ENCODE measurements at regions not wholly inside any gene's neighbourhood (a gene's known extent, or its start where the extent isn't known, plus 50 kb on each side); places are given as distances from the start of the nearest gene placed in this dataset.

GRCh38 chr2:154934213-154934612 lies 235.7 kb downstream of the KCNJ3 start:
- H3K4me3 Mint-ChIP-seq (ENCODE audit: unreplicated experiment) = no peak overlapping the region
- H3K4me1 Mint-ChIP-seq (ENCODE audit: low read depth, unreplicated experiment) = no peaks in the 10 kb centered on the region
- TF ChIP-seq CTCF (IDR thresholded peaks at IDR 0.05; ENCODE audit: partially characterized antibody, unreplicated experiment) = no peak
- no peak overlapping the region for H3K27ac Mint-ChIP-seq (ENCODE audit: unreplicated experiment)
- no peaks in the 10 kb centered on the region for H3K36me3 Mint-ChIP-seq (ENCODE audit: unreplicated experiment)
- DNase-seq = no peak
- no peaks in the 10 kb centered on the region for H3K27me3 Mint-ChIP-seq (ENCODE audit: unreplicated experiment)
- H3K9me3 Mint-ChIP-seq (ENCODE audit: unreplicated experiment) = no peaks in the 10 kb centered on the region

- DNase-seq = no peak
- no peak for TF ChIP-seq CTCF (IDR thresholded peaks at IDR 0.05; ENCODE audit: partially characterized antibody, unreplicated experiment)
- Mint-ChIP-seq H3K27me3 (ENCODE audit: unreplicated experiment) (no peaks in the 10 kb centered on the region), H3K4me1 (ENCODE audit: low read depth, unreplicated experiment) (no peaks in the 10 kb centered on the region), H3K27ac (ENCODE audit: unreplicated experiment) (no peak overlapping the region), H3K9me3 (ENCODE audit: unreplicated experiment) (no peaks in the 10 kb centered on the region), H3K4me3 (ENCODE audit: unreplicated experiment) (no peak overlapping the region), H3K36me3 (ENCODE audit: unreplicated experiment) (no peaks in the 10 kb centered on the region)
Measured at GRCh38 chr2:154924531-154924930, 226.0 kb downstream of the KCNJ3 start.

- H3K36me3 Mint-ChIP-seq (ENCODE audit: unreplicated experiment) = no peaks in the 10 kb centered on the region
- no peak overlapping the region for H3K4me3 Mint-ChIP-seq (ENCODE audit: unreplicated experiment)
- H3K27me3 Mint-ChIP-seq (ENCODE audit: unreplicated experiment) = no peaks in the 10 kb centered on the region
- H3K4me1 Mint-ChIP-seq (ENCODE audit: low read depth, unreplicated experiment) = peaks cover 4% of the 10 kb centered on the region
- no peak overlapping the region for H3K27ac Mint-ChIP-seq (ENCODE audit: unreplicated experiment)
- no peak for DNase-seq
- no peaks in the 10 kb centered on the region for H3K9me3 Mint-ChIP-seq (ENCODE audit: unreplicated experiment)
- no peak for TF ChIP-seq CTCF (IDR thresholded peaks at IDR 0.05; ENCODE audit: partially characterized antibody, unreplicated experiment)
Measured at GRCh38 chr2:154914561-154914960, 216.1 kb downstream of the KCNJ3 start.

- Mint-ChIP-seq H3K27me3 (ENCODE audit: unreplicated experiment) (no peaks in the 10 kb centered on the region), H3K36me3 (ENCODE audit: unreplicated experiment) (peaks cover 5% of the 10 kb centered on the region), H3K27ac (ENCODE audit: unreplicated experiment) (no peak overlapping the region), H3K4me3 (ENCODE audit: unreplicated experiment) (no peak overlapping the region), H3K4me1 (ENCODE audit: low read depth, unreplicated experiment) (peaks cover 4% of the 10 kb centered on the region), H3K9me3 (ENCODE audit: unreplicated experiment) (peaks cover 2% of the 10 kb centered on the region)
- no peak for DNase-seq
- TF ChIP-seq CTCF (IDR thresholded peaks at IDR 0.05; ENCODE audit: partially characterized antibody, unreplicated experiment) = no peak
Measured at GRCh38 chr2:154912215-154912614, 213.7 kb downstream of the KCNJ3 start.

DNA sequence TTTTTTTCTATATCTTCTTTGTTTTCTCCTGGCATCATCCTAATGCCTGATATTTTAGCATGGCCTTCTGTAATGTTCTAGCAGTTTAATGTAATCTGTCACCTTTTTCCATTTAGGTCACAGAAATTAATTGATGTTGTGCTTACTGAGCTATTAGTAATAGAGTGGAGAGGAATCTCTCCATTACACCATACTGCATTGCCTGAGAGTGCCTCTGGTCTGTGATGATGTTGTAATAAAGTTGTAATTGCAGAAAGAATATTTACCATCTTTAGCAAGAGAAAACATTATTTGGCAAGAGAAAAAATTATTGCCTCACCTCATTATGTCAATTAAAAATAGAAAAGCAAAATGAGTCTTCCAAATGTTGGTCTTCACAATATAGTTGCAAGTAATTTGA lies 213.2 kb downstream of the KCNJ3 start:
- no peak overlapping the region for H3K27ac Mint-ChIP-seq (ENCODE audit: unreplicated experiment)
- H3K4me3 Mint-ChIP-seq (ENCODE audit: unreplicated experiment) = no peak overlapping the region
- no peak for DNase-seq
- peaks cover 4% of the 10 kb centered on the region for H3K4me1 Mint-ChIP-seq (ENCODE audit: low read depth, unreplicated experiment)
- TF ChIP-seq CTCF (IDR thresholded peaks at IDR 0.05; ENCODE audit: partially characterized antibody, unreplicated experiment) = no peak
- no peaks in the 10 kb centered on the region for H3K27me3 Mint-ChIP-seq (ENCODE audit: unreplicated experiment)
- peaks cover 2% of the 10 kb centered on the region for H3K9me3 Mint-ChIP-seq (ENCODE audit: unreplicated experiment)
- H3K36me3 Mint-ChIP-seq (ENCODE audit: unreplicated experiment) = peaks cover 6% of the 10 kb centered on the region

Data from glutamatergic neuron (in vitro differentiated cells).